IPS-NIHi7 (cell line): ENCODE measurements at regions not wholly inside any gene's neighbourhood (a gene's known extent, or its start where the extent isn't known, plus 50 kb on each side); places are given as distances from the start of the nearest gene placed in this dataset.
A peak's percentile ranks its signal among the peaks of the same experiment; 100 is the strongest.

ENCODE experiments used
- DNase-seq: peaks from one replicate; pipeline ENCODE4 v3.0.0; 2012; ENCODE audit warnings: mixed read lengths; ENCODE audit errors: extremely low spot score

DNA sequence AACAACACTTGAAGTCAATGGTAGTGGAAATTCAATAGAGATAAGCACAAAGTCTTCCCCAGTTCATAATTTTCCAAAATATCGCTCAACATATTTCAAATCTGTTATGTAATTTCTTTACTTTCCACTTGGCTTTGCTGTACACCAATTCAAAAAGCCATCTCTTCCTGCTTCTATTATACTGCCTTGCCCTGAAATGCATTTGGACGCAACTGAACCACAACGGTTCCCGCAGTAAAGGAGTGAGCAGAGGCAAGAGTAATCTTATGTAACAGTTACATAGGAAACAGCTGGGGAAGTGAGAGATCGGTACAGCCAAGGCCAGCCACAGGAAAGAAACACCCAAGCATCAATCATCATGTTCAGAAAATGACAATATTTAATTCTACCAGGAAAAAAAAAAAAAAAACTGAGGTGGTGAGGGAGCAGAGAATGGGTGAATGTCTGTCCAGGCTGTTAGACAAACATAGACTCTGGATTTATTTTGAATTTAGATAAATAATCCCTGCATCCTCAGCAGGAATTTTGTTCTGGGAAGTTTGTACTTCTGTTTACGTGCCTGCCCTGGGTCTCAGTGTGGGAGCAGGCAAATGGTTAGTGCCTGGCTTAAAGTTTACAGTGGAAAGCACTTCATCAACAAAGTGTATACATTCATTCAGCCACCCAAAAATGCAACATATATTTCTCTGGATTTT, 392.2 kb downstream of the ETS1 start:
- DNase-seq = no peak

DNA sequence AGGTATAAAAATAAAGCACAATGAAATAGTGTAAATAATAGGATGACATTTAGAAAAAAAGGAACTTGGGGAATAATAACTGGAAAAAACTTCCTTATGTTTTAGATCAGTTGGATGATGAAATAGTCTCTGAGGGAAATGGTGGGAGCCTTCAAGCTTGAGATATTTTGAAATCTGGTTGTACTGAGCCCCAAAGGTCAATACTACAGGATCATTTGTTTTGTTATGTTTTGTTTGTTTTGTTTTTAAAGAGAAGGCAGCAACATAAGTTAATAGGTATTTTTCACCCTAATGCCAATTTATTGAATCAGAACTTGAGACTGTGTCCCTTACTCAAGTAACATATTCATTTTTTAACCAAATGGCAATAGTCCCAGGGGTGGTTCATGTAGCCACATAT, 393.1 kb downstream of the ETS1 start:
- DNase-seq = no peak

DNA sequence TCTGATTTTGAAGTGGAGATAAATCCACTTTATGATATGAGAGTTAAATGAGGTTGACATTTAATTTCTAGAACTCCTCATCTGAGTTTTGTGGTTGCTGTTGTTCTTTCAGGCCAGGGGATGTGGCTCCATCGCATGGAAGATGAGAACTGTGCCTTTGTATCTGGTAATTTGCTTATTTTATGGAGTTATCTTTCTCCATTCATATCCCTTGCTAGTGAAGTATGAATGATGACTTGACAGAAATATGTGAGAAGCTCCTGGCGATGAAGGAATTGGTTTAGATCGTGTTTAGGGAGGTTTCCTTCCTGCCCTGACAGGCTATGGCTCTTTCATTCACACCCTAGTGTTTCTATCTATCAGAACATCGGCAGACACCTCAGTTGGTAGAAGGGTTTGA, 393.7 kb downstream of the ETS1 start:
- no peak for DNase-seq

DNA sequence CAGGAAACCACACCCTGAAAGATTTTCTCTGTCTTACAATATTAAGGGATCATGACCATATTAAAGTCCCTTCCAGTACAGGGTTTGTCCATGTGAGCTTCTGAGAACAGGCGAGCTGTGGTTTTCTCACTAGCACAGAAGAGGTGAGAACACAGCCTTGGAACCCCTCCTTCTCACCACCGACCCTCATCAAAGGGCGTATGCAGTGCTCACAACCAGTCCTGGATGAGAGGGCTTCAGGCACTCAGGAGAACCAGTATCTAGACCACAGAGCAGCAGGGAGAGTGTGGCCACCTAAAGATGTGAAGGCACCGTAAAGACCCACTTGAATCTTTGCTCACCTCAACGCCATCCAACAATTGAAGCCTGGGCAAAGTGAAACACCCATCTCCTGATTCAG, 397.0 kb downstream of the ETS1 start:
- no peak for DNase-seq

DNA sequence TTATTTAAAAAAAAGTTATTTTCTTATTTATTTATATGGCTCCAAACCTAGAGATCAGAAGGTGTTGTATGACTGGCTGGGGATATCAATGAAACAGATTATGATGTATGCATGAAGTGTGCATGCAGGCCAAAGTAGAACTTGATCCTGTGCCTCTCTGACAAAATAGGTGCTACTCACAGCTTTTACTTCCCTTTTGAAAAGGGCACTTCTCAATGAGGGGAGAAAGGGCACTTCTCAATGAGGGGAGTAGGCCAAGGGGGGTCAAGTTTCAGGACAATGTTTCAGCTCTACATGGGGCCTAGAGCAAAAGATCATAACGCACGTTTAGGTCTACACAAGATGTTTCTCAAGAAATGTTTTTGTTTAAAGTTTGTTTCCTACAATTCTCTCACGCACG, 397.5 kb downstream of the ETS1 start:
- DNase-seq = no peak

DNA sequence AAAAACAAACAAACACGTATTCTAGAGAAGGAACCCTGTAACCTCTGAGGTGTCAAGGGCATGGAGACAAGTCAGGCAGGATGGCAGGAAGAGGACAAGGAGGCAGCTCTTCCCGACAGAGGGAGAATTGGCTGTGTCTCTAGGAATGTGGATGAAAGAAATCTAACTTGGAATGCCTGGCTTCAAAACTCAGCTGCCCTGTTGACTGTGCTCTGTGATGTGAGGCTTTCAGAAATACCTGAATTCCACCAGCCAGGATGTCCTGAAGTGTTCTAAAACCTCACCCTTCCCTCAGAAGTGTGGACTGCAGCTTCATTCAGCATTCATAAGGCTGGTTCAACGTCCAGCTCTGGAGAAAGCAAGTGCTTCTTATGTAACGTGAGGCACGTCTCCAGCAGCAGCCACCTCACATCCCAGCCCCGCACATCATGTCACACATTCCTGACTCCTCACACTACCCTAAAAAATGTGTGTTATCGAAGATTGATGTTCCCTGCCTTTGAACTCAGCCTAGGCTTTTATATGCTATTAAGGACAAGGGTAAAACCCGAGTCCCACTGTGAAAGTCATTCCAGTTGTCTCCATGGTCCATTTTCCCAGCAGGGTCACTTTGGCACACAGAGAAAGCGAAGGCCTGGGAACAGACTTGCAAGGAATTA, 398.9 kb downstream of the ETS1 start:
- DNase-seq = no peak

DNA sequence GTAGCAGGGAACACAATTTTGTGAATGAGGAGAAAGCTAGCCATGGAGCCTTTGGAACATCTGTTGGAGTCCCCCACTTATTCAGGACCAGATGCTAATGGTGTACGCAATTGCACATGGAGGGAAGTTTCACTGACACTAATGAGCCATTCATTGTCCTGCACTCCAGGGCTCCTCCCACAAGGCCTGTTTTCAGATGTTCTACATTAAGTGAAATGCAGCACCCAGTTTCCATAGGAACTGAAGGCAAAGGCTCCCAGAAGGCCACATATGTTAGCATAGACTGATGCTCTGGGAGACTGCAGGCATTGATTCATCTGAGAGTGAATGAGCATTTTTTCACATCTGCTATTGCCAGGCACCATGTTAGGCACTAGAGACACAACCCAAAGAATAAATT, 399.5 kb downstream of the ETS1 start:
- no peak for DNase-seq

DNA sequence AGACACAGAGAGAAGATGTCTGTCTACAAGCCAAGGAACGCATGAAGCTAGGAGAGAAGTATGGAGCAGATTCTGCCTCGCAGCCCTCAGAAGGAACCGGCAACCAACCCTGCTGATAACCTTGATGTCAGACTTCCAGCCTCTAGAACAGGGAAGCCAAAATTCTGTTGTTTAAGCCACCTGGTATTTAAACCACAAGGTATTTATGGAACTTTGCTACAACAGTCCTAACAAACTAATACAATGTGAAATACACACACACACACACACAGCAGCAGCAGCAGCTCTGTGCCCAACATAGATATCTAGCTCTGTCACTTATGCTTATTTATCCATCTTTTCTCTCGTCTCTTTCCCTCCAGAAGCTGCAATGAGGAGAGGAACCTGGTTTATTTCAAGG, 400.0 kb downstream of the ETS1 start:
- DNase-seq = no peak

DNA sequence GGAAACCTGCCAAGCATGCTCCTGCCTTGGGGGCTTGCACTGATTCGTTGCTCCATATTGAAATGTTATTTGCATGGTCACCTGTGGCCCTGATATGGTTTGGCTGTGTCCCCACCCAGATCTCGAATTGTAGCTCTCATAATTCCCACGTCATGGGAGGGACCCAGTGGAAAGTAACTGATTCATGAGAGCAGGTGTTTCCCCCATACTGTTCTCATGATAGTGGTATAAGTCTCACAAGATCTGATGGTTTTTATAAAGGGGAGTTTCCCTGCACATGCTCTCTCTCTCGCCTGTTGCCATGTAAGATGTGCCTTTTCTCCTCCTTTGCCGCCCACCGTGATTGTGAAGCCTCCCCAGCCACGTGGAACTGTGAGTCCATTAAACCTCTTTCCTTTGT, 402.4 kb downstream of the ETS1 start:
- DNase-seq = no peak

DNA sequence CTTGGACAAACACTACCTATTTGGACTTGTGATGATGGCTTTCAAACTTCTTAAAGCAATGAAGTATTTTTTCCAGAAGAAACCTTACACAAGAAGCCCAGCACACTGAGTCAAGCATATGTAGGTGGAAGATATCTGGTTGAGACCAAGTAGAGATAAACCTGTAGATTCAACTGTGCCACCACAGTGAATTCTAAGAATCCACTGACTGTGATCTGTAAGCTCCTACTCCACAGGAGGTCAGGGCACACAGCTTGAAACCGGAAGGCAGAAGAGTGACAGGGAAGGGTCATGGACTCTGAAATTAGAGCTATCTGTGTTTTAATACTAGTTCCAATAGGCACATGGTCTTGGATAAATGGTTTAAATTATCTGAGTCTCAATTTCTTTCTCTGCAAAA, 404.5 kb downstream of the ETS1 start:
- no peak for DNase-seq

DNA sequence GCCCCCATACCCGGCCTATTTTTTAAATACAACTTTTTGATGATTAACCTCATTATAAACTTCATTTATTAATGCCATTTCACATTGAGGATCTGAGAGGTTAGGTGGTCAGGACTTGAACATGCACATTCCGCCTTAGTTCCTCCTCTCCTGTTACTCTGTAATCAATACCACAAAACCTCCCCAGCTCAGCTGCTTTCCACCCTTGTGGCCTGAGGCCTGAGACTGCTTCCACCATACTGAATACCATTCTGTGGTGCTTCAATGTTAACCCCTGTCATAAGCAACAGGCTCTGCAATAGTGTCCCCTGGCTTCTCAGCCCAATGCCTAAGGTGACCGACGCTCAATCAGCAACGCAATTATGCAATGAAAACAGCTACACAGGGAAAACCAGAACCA, 405.4 kb downstream of the ETS1 start:
- DNase-seq = no peak

DNA sequence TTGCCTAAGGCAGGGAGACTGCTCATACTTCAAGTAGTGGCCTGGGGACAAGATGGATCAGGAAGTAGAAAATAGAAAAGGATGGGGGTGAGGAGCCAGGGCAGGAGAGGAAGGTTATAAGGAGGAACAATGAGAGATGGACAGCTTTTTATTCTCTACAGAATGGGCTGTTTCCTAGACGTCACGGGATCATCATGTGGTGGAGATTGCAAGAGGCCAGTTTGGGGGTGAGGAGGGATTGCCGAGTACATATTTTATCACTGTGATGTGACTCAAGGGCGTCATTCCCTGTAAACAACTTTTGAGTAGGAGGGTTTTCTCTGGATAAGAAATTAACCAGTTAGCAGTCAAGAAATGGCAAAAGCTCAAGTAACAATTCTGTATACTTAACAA, 406.3 kb downstream of the ETS1 start:
- no peak for DNase-seq

DNA sequence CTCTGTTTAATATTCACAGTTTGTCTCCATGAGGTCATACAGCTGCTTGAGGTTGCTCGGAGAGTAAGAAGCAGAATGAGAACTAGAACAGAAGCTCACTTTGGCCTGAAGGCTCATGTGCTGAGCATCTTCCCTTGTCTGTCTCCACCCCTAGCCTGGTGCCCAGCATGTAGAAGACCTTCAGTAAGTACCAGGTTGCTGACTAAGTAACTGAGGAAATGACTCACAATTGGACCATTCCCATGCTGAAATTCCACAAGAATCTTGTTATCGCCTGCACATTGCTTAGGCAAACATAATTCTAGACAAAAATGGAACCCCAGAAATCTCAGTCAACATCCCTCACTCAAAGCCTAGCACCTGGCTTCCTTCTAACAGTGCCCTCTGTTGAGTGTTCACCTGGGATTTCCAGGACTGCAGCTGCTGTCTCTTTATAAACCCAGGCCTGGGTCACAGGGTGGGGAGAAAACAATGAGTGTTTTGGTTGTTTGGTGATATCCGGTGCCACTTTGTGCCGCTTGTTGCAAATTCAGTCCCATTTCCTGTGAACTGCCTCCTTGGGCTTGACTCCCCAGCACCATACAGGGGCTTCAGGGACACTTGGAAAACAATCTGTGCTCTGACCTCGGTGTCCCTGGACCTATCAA, 406.8 kb downstream of the ETS1 start:
- no peak for DNase-seq

DNA sequence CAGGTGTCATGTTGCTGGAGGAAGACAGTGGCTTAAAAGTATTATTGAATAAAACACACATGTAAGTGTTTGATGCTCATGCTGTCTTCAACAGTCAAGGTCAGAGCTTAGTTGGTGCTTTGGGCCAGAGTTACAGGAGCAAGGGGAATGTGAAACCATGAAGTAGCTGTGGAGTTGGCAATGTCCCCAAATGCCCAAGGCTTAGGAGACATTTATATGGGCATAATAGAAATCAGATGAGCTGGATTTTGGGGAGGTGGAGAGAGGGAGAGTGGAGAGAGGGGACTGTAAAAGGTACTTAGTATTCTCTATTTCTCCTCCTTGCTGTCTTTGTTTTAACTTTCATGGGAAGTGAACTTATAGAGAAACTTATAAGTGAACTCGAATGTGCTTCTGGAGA, 407.8 kb downstream of the ETS1 start:
- no peak for DNase-seq

DNA sequence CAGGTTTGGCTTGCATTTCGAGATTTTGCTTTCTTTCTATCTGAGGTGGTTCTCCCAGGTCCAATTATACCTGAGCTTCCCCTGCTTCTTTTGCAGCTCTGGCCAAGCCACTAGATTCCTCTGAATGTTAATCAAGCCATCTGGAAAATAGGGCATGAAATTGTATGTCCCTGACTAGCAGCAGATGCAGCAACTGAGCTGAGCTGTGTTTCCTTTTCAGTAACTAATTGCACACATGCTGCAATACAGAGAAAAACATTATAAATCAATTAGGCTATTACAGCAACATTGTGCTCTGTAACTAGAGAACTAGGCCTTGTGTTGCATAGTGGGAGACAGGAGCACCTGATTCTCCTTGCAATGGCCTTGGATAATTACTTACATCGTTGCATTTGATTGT, 408.3 kb downstream of the ETS1 start:
- DNase-seq = no peak

DNA sequence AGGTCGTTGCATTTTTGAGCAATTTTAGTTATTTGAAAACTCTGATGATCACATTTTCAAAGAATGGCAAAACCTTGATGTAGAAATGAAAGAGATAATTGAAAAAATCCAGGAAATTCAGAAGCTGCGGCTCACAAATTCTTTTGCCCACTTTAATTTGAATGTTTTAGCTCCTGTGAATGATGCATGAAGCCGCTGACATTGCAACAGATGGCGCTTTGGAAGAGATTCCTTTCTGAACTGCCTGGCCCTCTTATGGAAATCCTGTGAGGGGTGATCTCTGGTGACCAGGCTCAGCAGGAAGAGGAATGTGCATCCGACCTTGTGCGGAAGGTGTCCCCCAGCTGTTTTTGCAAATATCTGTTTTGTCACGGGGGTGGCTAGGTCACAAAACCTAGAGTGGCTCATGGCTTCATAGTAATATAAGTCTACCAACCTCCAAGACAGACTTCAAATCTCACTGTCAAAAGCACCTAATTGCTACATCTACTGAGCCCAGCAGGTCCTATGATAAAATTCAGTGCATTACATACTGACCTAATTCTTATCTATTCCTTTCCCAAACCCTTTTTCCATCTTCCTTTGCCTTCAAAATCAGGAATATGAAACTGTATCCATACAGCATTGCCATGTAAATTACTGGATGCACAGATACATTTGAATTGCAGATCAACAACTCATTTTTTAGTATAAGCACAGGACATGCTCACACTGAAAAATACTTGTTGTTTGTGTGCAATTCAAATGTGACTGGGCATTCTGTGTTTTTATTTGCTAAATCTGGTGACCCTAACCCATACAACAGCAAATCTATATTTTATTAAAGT, 412.7 kb downstream of the ETS1 start:
- DNase-seq = peak; percentile 28

DNA sequence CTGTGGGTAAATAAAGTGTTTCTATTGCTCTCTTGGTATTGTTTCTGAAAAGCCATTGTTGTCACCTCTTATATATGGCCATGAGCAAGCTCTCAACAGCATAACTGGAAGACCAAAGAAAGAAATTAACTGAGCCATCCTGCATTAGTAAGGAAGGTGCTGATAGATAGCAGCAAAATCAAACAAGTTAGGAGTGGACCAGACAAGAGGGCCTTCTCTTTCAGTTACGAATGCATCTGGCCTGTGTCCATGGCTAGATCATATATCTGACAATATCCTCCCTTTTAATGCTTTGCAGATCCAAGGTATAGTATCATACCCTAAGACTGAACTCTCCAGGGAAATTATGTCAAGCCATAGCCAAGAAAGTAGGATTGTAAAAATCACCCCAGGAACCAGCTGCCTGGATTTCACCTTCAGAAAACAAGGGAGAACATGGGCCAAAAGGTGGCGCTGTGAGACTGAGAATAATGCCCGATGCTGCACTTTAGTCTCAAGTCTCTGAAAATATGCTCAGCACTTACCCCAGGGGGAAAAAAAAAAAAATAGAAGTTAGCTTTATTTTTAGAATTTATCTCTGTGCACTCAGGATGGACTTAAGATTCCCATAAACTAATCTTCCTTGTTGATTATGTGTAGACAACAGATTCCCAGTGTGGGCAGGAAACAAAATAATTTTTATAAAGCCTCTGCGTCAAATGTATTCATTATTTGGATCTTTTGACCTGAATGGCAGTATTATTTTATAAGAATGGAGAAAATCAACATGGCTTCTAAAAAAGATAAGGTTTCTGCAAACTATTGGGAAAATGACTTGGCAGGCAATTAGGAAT, 415.1 kb downstream of the ETS1 start:
- DNase-seq = peak; percentile 75

DNA sequence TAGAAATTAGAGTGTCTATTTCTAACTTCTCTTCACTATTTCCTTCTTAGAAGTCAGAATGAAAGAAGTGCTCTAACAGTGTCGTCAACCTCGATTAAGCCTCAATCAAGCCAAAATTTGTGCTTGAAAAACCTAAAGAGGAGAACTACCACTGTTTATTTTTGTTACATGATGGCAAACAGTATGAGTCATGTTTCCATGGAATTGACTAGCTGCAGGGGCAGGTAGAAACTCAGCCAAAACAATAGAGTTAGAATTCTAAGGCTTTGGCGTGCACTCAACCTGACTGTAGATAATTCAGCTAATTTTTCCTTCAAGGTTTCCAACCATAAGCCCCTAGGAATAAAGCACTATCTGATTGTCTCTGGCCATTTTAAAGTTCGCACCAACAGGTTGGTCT, 415.9 kb downstream of the ETS1 start:
- no peak for DNase-seq

DNA sequence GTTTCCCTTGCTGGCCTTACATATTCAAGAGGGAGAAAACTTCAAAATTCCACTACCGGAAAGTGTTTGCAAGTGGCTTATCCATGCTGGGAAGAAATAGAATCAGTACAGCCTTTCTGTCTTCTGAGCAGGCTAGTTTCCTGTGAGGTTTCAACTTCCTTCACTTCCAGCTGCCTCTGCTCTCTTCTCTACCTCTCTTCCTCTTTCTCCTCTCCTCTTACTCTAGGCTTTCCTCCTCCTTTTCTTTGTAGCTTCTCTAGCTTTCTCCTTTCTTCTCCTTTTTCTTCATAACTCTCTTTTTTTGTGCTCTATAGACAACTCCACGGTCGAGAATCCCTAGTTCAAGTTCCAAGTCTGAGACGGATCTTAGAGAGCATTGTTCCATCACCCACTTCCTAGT, 421.8 kb downstream of the ETS1 start:
- DNase-seq = no peak

DNA sequence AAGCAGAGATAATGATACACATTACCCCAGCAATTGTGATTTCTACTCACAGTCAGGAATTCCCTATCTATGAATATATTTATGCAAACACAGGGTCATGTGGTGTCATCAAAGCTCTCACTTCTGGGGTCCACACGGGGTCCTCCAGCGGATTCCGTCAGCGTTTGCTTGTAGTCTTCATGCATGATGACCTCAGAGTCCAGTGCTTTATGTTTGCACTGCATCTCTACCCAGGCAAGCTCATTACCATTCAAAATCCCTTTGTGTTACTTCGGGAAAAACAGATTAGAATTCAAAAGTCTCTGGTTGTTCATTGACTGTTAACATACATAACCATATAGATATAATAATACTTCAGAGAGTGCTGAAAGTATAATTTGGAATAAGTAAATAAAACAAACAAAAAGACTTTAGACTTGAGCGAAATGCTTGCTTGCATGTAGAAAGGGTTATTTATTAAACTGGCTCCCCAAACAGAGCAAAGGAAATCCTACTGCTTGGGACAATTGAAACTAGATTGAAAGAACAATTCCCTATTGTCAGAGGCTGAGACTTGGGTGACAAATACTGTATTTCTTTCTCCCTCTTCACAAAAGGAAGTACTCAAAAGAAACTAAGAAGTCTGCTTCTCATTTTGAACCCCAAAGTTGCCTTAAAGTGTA, 423.1 kb downstream of the ETS1 start:
- DNase-seq = no peak

DNA sequence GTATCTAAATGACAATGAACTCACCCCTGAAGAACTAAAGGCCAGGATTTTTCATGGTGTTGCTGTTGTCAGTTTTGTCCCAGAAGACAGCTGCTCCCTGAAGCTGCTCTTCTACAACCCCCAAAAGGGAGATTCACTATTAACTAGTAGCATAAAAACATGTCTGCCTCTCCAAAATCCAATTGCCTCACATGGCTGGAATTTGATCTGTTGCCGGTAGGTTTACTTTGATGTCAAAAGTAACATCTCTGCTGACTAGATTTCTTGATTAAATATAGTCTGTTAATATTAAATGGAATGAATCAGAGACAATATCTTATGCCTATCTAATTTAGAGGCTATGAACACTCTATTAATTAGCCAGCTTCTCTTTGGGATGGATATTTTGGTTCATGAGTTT, 425.4 kb downstream of the ETS1 start:
- no peak for DNase-seq
